ENCODE measurements at regions not wholly inside any gene's neighbourhood (a gene's known extent, or its start where the extent isn't known, plus 50 kb on each side); places are given as distances from the start of the nearest gene placed in this dataset.

GRCh38 chr2:137888845-137889244 lies 75.4 kb upstream of the HNMT start (continued):
- TF ChIP-seq E4F1 (IDR thresholded peaks at IDR 0.05; ENCODE audit: borderline replicate concordance, partially characterized antibody), result no peak
- TF ChIP-seq NR2C1 (IDR thresholded peaks at IDR 0.05), result no peak
- no peak for TF ChIP-seq HDAC6 (IDR thresholded peaks at IDR 0.05; ENCODE audit: unreplicated experiment)
- peak; percentile 10 to 28 (median 22); a peak in 3 of 6 replicates for TF ChIP-seq CTCF (IDR thresholded peaks at IDR 0.05 in 2 of 3, conservative IDR thresholded peaks at IDR 0.05 in 1 of 3; ENCODE audit: control insufficient read depth in 2 of 3, extremely low read depth in 1 of 3, insufficient read depth in 1 of 3, low read depth in 3 of 3, low read length in 3 of 3)
- no peak for TF ChIP-seq PBX3 (IDR thresholded peaks at IDR 0.05; ENCODE audit: insufficient replicate concordance, low read depth, low read length)
- TF ChIP-seq SMC3 (IDR thresholded peaks at IDR 0.05; ENCODE audit: borderline replicate concordance, low read length), result peak; percentile 12; the same call in 1 of the 2 replicates

- FAIRE-seq, result no peak
- ChIA-PET SMC1A (ENCODE audit: uncharacterized antibody, unreplicated experiment) (interaction anchor here (0.9 kb wide), 1 partner anchor 934 kb away, joined by 3 read pairs; no protein-coding TSS in a partner anchor), POLR2A (no interaction called here)
- no peak for TF ChIP-seq IRF4 (IDR thresholded peaks at IDR 0.05; ENCODE audit: low read depth, low read length)
- TF ChIP-seq MEF2A (IDR thresholded peaks at IDR 0.05; ENCODE audit: insufficient read depth, low read depth, low read length), result no peak
- TF ChIP-seq YY1 (IDR thresholded peaks at IDR 0.05; ENCODE audit: low read depth, low read length), result no peak
- no peak for TF ChIP-seq GABPA (IDR thresholded peaks at IDR 0.05; ENCODE audit: low read depth)
- no peak for TF ChIP-seq NBN (IDR thresholded peaks at IDR 0.05)
- no peak for TF ChIP-seq CEBPZ (IDR thresholded peaks at IDR 0.05; ENCODE audit: low read depth, low read length)
- TF ChIP-seq RB1 (IDR thresholded peaks at IDR 0.05; ENCODE audit: borderline replicate concordance), result no peak
- no peak for TF ChIP-seq SP1 (IDR thresholded peaks at IDR 0.05; ENCODE audit: low read depth, low read length)
- no peak for TF ChIP-seq ZBED1 (IDR thresholded peaks at IDR 0.05; ENCODE audit: borderline replicate concordance)
Measured at GRCh38 chr2:137892739-137893138, 71.5 kb upstream of the HNMT start.

More at GRCh38 chr2:137892739-137893138, 71.5 kb upstream of the HNMT start:
- no peaks in the 10 kb centered on the region; a peak in 2 of 4 replicates for H3K27me3 ChIP-seq (replicated peaks in 1 of 2; ENCODE audit: control insufficient read depth in 2 of 2, insufficient read depth in 2 of 2, low read length in 1 of 2)
- DNase-seq (ENCODE audit: low read depth, low spot score), result no peak
- in situ Hi-C loops (cut with MboI) (loop anchor here (25.0 kb wide), 1 partner anchor 895 kb away; the partner anchor contains the start of gene NXPH2), intact Hi-C loops (cut with micrococcal nuclease; ENCODE audit: unreplicated experiment) (no loop called here)
- no peak overlapping the region for H3K27ac ChIP-seq (ENCODE audit: control insufficient read depth, insufficient read depth)
- ChIA-PET CTCF (interaction anchor here (0.6 to 1.2 kb wide), 2 partner anchors 16 to 27 kb away, joined by 3 read pairs; no protein-coding TSS in a partner anchor), RAD21 (ENCODE audit: unreplicated experiment) (no interaction called here)
- no peaks in the 10 kb centered on the region for H3K4me1 ChIP-seq (ENCODE audit: control insufficient read depth, insufficient read depth, low read length)
- no TSS peak for BruUV-seq (replicated peaks)
- no peaks in the 10 kb centered on the region for H4K20me1 ChIP-seq (ENCODE audit: control insufficient read depth, insufficient read depth)
- WGBS (ENCODE audit: insufficient coverage, insufficient replicate concordance, low lambda C conversion rate, missing lambda C conversion rate), result 2% methylated on average over 2 of the region's 2 CpGs
- no peak overlapping the region for H2AFZ ChIP-seq (ENCODE audit: control insufficient read depth, low read depth, low read length)
- H3K9me3 ChIP-seq (replicated peaks; ENCODE audit: control insufficient read depth, insufficient read depth, low read length), result no peaks in the 10 kb centered on the region
- no peaks in the 10 kb centered on the region for H3K36me3 ChIP-seq (ENCODE audit: control insufficient read depth in 2 of 2, insufficient read depth in 2 of 2, low read length in 1 of 2)
- no peak for ATAC-seq
- H3K4me3 ChIP-seq, result no peak overlapping the region
- no peak overlapping the region for H3K9ac ChIP-seq (ENCODE audit: control insufficient read depth, insufficient read depth, low read length)
- no peaks in the 10 kb centered on the region for H3K79me2 ChIP-seq (ENCODE audit: control insufficient read depth, insufficient read depth, low read length)
- H3K4me2 ChIP-seq (ENCODE audit: control insufficient read depth, insufficient read depth), result no peak overlapping the region
